Esophagus squamous epithelium (tissue), 4 donors: ENCODE measurements at regions not wholly inside any gene's neighbourhood (a gene's known extent, or its start where the extent isn't known, plus 50 kb on each side); places are given as distances from the start of the nearest gene placed in this dataset.

Experiments
- POLR2A ChIP-seq, 4 donors: fragments of 450-650 bp; IDR thresholded peaks; one replicate each; pipeline ENCODE4 v1.6.1; 2017; ENCODE audit warnings: antibody characterized with exemption in 4 of 4, mild to moderate bottlenecking in 4 of 4, moderate library complexity in 3 of 4
- TF ChIP-seq, protein P1 (sequence below), 6 experiments: fragments of 450-650 bp in 4 of 6; fragments of 200-600 bp in 2 of 6; sonication (generic) in 2 of 6; IDR thresholded peaks; one replicate each; pipeline ENCODE4 v1.5.1; 2016 to 2019; ENCODE audit warnings: antibody characterized with exemption in 6 of 6, mild to moderate bottlenecking in 4 of 6, moderate library complexity in 4 of 6

DNA sequence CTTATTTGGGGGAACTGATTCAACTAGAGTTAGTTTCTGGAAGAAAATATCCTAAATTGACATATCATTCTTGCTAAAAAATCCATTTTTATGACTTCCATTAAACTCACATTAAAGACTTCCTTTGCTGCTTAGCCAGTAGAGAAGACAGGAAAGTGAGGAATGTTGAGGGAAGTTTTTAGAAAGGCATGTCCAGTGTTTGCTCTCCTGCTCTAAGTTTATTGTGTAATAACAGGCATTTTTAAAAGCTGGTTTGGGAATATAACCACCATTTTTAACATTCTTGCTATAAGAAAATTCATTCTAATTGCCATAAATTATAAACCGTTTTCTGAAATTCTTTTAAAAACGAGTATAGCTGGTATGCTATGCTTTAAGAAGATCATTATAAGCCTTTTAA lies 428.0 kb downstream of the RAP2B start:
- TF ChIP-seq, protein P1, sequence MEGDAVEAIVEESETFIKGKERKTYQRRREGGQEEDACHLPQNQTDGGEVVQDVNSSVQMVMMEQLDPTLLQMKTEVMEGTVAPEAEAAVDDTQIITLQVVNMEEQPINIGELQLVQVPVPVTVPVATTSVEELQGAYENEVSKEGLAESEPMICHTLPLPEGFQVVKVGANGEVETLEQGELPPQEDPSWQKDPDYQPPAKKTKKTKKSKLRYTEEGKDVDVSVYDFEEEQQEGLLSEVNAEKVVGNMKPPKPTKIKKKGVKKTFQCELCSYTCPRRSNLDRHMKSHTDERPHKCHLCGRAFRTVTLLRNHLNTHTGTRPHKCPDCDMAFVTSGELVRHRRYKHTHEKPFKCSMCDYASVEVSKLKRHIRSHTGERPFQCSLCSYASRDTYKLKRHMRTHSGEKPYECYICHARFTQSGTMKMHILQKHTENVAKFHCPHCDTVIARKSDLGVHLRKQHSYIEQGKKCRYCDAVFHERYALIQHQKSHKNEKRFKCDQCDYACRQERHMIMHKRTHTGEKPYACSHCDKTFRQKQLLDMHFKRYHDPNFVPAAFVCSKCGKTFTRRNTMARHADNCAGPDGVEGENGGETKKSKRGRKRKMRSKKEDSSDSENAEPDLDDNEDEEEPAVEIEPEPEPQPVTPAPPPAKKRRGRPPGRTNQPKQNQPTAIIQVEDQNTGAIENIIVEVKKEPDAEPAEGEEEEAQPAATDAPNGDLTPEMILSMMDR (IDR thresholded peaks at IDR 0.05) = no peak
- no peak for TF ChIP-seq POLR2A (IDR thresholded peaks at IDR 0.05)
